ENCODE measurements at regions not wholly inside any gene's neighbourhood (a gene's known extent, or its start where the extent isn't known, plus 50 kb on each side); places are given as distances from the start of the nearest gene placed in this dataset.

DNA sequence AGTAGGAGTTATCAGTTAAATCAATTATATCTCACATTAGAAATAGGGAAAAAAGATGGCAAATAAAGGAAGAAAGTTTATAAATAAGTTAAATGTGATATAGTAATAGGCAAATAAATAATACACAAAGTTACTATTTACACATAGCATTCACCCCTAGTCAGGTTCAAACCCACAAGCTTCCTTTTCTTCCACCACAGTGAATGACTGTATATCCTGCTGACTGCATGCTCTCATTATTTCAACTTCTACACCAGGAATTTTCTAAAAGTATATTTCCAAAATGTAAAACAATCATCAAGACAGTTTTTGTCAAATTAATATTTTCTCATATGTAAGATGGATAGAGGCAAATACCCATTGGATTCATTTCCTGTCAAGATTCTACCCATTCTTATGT is 548.6 kb upstream of the SLITRK5 start:
- TF ChIP-seq, protein P1, sequence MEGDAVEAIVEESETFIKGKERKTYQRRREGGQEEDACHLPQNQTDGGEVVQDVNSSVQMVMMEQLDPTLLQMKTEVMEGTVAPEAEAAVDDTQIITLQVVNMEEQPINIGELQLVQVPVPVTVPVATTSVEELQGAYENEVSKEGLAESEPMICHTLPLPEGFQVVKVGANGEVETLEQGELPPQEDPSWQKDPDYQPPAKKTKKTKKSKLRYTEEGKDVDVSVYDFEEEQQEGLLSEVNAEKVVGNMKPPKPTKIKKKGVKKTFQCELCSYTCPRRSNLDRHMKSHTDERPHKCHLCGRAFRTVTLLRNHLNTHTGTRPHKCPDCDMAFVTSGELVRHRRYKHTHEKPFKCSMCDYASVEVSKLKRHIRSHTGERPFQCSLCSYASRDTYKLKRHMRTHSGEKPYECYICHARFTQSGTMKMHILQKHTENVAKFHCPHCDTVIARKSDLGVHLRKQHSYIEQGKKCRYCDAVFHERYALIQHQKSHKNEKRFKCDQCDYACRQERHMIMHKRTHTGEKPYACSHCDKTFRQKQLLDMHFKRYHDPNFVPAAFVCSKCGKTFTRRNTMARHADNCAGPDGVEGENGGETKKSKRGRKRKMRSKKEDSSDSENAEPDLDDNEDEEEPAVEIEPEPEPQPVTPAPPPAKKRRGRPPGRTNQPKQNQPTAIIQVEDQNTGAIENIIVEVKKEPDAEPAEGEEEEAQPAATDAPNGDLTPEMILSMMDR (IDR thresholded peaks at IDR 0.05; ENCODE audit: low read depth, low read length), result no peak

DNA sequence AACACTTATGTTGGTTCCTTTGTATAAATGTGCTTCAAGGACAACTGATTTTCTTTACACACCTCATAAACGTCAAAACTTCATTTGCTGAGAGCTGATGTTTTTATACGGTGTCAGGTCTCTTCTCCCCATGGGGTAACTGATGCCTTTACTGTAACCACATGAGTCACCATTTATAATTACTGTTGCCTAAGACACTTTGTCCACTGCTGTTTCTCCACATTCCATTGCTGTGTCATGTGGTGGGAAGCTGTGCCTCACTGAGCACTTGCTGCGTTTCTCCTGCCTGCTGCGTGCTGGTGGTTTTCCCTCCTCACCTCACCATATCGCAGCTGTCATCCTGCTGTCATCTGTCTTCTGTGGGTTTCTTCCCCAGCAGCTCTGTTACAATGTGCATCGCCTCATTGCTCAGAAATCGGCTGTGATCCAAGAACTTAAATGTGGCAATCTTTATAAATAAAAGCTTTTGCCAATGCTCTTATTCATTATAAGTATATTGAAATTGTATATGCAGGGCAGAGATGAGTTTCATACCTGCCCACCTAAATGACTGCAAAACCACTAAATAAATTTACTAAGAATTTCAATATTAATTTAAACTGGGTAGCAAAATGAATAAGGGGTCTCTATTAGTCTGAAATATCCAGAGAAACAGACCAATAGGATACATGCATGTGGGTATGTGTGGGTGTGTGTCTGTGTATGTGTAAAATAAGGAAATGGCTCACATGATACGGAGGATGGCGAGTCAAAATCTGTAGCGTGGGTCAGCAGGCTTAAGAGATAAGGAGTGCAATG is 547.0 kb upstream of the SLITRK5 start:
- TF ChIP-seq, protein P1 (IDR thresholded peaks at IDR 0.05; ENCODE audit: low read depth, low read length), result no peak
- peak; percentile 79 for DNase-seq (ENCODE audit: extremely low read depth, low read depth)

More for the DNA sequence above, 548.6 kb upstream of the SLITRK5 start:
- no peak for DNase-seq (ENCODE audit: extremely low read depth, low read depth)

DNA sequence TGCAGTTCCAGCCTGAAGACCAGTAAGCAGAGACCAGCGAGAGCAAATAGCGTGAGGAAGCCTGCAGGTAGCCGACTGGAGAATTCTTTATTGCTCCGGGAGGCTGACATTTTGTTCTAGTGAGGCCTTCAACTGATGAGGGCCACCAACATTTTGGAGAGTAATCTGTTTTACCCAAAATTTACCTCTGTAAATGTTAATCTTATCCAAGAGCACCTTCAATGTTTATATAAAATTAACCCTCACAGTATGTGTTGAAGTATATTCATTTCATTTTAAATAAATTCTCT is 546.4 kb upstream of the SLITRK5 start:
- no peak for DNase-seq (ENCODE audit: extremely low read depth, low read depth)
- TF ChIP-seq, protein P1 (IDR thresholded peaks at IDR 0.05; ENCODE audit: low read depth, low read length), result no peak

DNA sequence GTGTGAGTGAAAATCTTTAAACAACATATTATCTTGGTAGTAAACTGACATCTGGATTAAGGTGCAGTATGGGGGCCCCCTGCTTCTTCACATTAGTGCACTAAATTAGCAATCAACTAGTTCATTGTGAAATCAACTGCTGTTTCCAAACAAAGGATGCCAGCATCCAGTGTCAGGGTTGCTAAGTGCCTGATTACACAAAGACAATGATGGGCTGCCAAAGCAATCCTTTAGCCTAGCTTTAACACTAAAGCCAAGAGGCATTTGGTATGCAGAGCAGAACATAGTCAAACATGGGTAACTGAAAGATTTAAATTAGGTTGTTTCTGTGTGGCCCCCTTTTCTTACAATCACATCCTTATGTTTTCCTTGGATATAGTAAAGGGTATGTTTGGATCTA is 543.1 kb upstream of the SLITRK5 start:
- TF ChIP-seq, protein P1 (IDR thresholded peaks at IDR 0.05; ENCODE audit: low read depth, low read length), result no peak
- peak; percentile 19 for DNase-seq (ENCODE audit: extremely low read depth, low read depth)

DNA sequence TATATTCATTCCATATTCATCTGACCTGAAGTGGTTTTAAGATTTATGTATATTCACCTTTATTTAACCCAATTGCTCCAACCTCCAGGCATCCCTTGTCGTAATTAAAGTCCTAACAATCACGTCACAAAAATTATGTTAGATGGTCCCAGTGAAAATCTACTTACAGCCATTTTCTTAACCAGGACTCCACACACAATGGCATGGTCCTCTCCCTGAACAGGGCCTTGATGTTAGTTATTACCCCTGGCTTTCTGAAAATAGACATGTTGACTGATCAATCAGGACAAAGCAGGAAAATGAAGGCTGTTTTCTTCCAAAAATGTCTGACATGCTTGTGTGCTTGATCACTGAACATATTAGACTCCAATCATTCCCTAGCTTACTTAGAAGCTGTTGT is 542.7 kb upstream of the SLITRK5 start:
- DNase-seq (ENCODE audit: extremely low read depth, low read depth), result no peak
- TF ChIP-seq, protein P1 (IDR thresholded peaks at IDR 0.05; ENCODE audit: low read depth, low read length), result no peak

DNA sequence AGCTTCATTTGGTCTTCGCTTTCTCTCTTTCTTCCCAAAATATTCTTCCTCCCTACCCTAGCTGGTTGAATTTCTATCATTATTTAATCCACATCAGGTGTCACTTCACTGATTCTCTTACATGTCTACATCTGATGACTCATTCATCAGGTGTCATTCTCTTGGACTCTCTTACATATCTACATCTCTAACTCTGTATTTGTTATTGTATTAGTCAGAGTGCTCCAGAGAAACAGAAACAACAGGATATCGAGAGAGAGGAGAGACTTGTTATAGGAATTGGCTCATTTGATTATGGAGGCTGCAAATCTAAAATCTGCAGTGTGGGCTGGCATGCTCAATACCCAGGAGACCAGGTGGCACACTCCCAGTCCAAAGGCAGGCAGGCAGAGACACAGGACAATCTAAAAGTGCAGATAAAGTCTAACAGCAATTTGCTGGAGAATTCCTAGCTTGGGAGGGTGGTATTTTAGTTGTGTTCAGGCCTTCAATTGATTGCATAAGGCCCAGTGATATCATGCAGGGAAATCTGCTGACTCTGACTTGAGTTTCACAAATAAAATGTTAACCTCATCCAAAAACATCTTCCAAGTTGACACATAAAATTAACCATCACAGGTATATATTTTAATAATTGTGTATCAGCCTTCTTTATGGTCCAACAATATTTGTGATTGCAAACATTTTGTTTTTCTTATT is 541.4 kb upstream of the SLITRK5 start:
- TF ChIP-seq, protein P1 (IDR thresholded peaks at IDR 0.05; ENCODE audit: low read depth, low read length), result no peak
- no peak for DNase-seq (ENCODE audit: extremely low read depth, low read depth)

DNA sequence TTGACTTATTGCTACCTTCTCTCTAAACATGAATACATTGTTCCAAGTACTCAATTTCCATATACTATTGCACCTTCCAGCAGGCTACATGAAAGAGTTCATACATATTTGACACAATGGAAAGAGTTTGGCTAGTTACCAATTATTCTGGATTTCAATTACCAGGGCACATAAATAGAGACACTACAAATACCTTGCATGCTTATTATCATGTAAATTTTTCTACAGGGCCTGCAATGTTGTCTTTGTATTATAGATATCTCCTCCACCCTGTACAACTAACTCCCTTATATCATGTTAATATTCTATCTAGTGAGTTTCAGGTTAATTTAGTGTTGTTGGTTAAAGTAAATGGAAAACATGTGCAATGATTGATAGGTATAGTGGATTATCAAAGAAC is 540.7 kb upstream of the SLITRK5 start:
- TF ChIP-seq, protein P1 (IDR thresholded peaks at IDR 0.05; ENCODE audit: low read depth, low read length), result no peak
- DNase-seq (ENCODE audit: extremely low read depth, low read depth), result no peak

Measured in AG09319 (cell line).